ENCODE measurements at regions not wholly inside any gene's neighbourhood (a gene's known extent, or its start where the extent isn't known, plus 50 kb on each side); places are given as distances from the start of the nearest gene placed in this dataset.

GRCh38 chr18:46401486-46402070 lies 255.4 kb downstream of the LOXHD1 start:
- TF ChIP-seq CTCF (IDR thresholded peaks at IDR 0.05) (no peak), POLR2A (IDR thresholded peaks at IDR 0.05) (no peak)

Measured in Peyer's patch (tissue), 4 donors.